ENCODE measurements at regions not wholly inside any gene's neighbourhood (a gene's known extent, or its start where the extent isn't known, plus 50 kb on each side); places are given as distances from the start of the nearest gene placed in this dataset.

- TF ChIP-seq GATA3 (IDR thresholded peaks at IDR 0.05; ENCODE audit: low read depth, low read length) (no peak), GATA2 (IDR thresholded peaks at IDR 0.05; ENCODE audit: low read depth, low read length) (no peak)
Measured at GRCh38 chr9:119761812-119762211, 392.6 kb upstream of the BRINP1 start.

Measured in SH-SY5Y (cell line).